ENCODE measurements at regions not wholly inside any gene's neighbourhood (a gene's known extent, or its start where the extent isn't known, plus 50 kb on each side); places are given as distances from the start of the nearest gene placed in this dataset.
"Not testable (repeated sequence)": the region's sequence is repeated elsewhere in the genome, so short reads cannot be mapped to it uniquely, and the experiment has no call there.

DNA sequence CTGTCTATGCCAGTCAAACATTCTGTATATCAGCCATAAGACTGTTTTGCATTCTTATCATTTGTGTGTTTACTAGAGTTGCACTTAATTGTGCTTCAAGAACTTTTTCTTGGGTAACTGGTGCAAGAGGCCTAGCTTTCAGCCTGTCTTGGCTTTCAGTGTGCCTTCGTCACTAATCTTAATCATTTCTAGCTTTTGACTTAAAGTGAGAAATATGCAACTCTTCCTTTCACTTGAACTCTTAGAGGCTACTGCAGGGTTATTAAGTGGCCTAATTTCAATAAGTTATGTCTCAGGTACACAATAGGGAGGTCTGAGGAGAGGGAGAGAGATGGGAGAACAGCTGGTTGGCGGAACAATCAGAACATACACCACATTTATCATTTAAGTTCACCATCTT, 62.1 kb upstream of the FAN1 start:
- POLR2A ChIA-PET; H3K4me1 ChIP-seq (ENCODE audit: control insufficient read depth, insufficient read depth, low read length); RAD21 ChIA-PET (ENCODE audit: unreplicated experiment); BruUV-seq (replicated peaks); H3K79me2 ChIP-seq (ENCODE audit: control insufficient read depth, insufficient read depth, low read length); ATAC-seq; H3K4me3 ChIP-seq; FAIRE-seq; intact Hi-C loops (cut with micrococcal nuclease; ENCODE audit: unreplicated experiment); H2AFZ ChIP-seq (ENCODE audit: control insufficient read depth, low read depth, low read length); CTCF ChIA-PET; DNase-seq (ENCODE audit: low read depth, low spot score); SMC1A ChIA-PET (ENCODE audit: uncharacterized antibody, unreplicated experiment); H3K27ac ChIP-seq (ENCODE audit: control insufficient read depth, insufficient read depth); H3K4me2 ChIP-seq (ENCODE audit: control insufficient read depth, insufficient read depth); H3K9me3 ChIP-seq (replicated peaks; ENCODE audit: control insufficient read depth, insufficient read depth, low read length); in situ Hi-C loops (cut with MboI); H3K9ac ChIP-seq (ENCODE audit: control insufficient read depth, insufficient read depth, low read length); H4K20me1 ChIP-seq (ENCODE audit: control insufficient read depth, insufficient read depth); H3K27me3 ChIP-seq (replicated peaks in 1 of 2; ENCODE audit: control insufficient read depth in 2 of 2, insufficient read depth in 2 of 2, low read length in 1 of 2); H3K36me3 ChIP-seq (ENCODE audit: control insufficient read depth in 2 of 2, insufficient read depth in 2 of 2, low read length in 1 of 2): not testable (repeated sequence)
- 85% methylated on average over 2 of the region's 2 CpGs for WGBS (ENCODE audit: insufficient coverage, insufficient replicate concordance, low lambda C conversion rate, missing lambda C conversion rate)

DNA sequence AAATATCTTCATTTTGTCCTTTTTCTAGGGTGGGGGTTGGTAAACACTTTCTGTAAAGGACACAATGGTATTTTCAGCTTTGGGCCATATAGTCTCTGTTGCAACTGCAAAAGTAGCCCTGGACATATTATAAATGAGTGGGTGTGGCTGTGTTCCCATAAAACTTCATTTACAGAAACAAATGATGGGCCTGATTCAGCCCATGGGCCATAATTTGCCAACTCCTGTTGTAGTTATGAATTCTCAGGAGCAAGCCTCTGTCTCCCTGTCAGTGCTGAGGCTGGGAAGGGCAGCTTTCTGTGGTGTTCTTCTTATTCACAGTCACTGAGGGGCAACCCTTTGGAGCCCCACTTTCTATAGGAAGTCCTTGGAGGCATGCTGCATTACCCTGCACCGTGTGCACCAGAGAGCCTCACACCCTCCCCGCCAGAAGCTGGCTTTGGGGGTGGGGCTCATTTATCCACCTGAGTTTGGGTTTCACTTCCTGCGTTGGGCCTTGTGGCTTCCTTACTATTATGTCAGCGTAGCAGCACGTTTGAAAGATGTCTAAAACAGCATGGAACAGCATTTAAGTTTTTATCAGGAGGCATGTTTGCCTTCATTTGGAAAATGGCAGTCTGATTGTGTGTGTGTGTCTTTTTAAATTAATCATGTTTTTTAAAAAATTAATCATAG, 60.8 kb upstream of the FAN1 start:
- ATAC-seq, result peak; percentile 100
- in situ Hi-C loops (cut with MboI); H3K27me3 ChIP-seq (replicated peaks in 1 of 2; ENCODE audit: control insufficient read depth in 2 of 2, insufficient read depth in 2 of 2, low read length in 1 of 2); H3K9me3 ChIP-seq (replicated peaks; ENCODE audit: control insufficient read depth, insufficient read depth, low read length); H4K20me1 ChIP-seq (ENCODE audit: control insufficient read depth, insufficient read depth); BruUV-seq (replicated peaks); H3K4me2 ChIP-seq (ENCODE audit: control insufficient read depth, insufficient read depth); H3K4me1 ChIP-seq (ENCODE audit: control insufficient read depth, insufficient read depth, low read length); RAD21 ChIA-PET (ENCODE audit: unreplicated experiment); H3K36me3 ChIP-seq (ENCODE audit: control insufficient read depth in 2 of 2, insufficient read depth in 2 of 2, low read length in 1 of 2); H3K9ac ChIP-seq (ENCODE audit: control insufficient read depth, insufficient read depth, low read length); H3K27ac ChIP-seq (ENCODE audit: control insufficient read depth, insufficient read depth); H3K79me2 ChIP-seq (ENCODE audit: control insufficient read depth, insufficient read depth, low read length); H3K4me3 ChIP-seq; CTCF ChIA-PET; intact Hi-C loops (cut with micrococcal nuclease; ENCODE audit: unreplicated experiment); POLR2A ChIA-PET: not testable (repeated sequence)
- SMC1A ChIA-PET (ENCODE audit: uncharacterized antibody, unreplicated experiment), result interaction anchor here (0.7 kb wide), 1 partner anchor 51 kb away, joined by 3 read pairs; no protein-coding TSS in a partner anchor
- 1% methylated on average over 4 of the region's 5 CpGs for WGBS (ENCODE audit: insufficient coverage, insufficient replicate concordance, low lambda C conversion rate, missing lambda C conversion rate)
- DNase-seq (ENCODE audit: low read depth, low spot score), result peak; percentile 32
- H2AFZ ChIP-seq (ENCODE audit: control insufficient read depth, low read depth, low read length), result peak overlapping the region; percentile 42; the same call in 1 of the 2 replicates
- TF ChIP-seq ATF7 (IDR thresholded peaks at IDR 0.05; ENCODE audit: low read depth) (0 out of 2 replicates have a peak, but pooled peaks have one; percentile 18), SPI1 (IDR thresholded peaks at IDR 0.05; ENCODE audit: borderline replicate concordance, insufficient read depth, low read depth, low read length) (peak; percentile 79; the same call in 1 of the 2 replicates), RUNX3 (IDR thresholded peaks at IDR 0.05; ENCODE audit: low read length) (peak; percentile 47), BHLHE40 (IDR thresholded peaks at IDR 0.05; ENCODE audit: borderline replicate concordance in 1 of 2, low read depth in 2 of 2, low read length in 1 of 2) (peak; percentile 40 to 70; a peak in 2 of 4 replicates), EP300 (IDR thresholded peaks at IDR 0.05; ENCODE audit: borderline replicate concordance in 1 of 2, control insufficient read depth in 1 of 2, low read depth in 2 of 2, low read length in 2 of 2) (0 out of 4 replicates have a peak, but pooled peaks of 1 of the 2 experiments have one; percentile 32), IKZF2 (IDR thresholded peaks at IDR 0.05) (peak in 1 of 2 experiments; percentile 31; a peak in 1 of 4 replicates)
- FAIRE-seq, result peak; percentile 41

DNA sequence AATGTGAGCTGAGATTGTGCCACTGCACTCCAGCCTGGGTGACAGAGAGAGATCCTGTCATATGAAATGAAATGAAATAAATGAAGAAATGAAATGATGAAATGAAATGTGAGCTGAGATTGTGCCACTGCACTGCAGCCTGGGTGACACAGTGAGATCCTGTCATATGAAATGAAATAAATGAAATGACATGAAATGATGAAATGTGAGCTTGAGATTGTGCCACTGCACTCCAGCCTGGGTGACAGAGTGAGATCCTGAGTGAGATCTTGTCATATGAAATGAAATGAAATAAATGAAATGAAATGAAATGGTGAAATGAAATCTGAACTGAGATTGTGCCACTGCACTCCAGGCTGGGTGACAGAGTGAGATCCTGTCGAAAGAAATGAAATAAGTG, 58.2 kb upstream of the FAN1 start:
- H2AFZ ChIP-seq (ENCODE audit: control insufficient read depth, low read depth, low read length); ATAC-seq; H3K9me3 ChIP-seq (replicated peaks; ENCODE audit: control insufficient read depth, insufficient read depth, low read length); H3K27ac ChIP-seq (ENCODE audit: control insufficient read depth, insufficient read depth); intact Hi-C loops (cut with micrococcal nuclease; ENCODE audit: unreplicated experiment); H3K36me3 ChIP-seq (ENCODE audit: control insufficient read depth in 2 of 2, insufficient read depth in 2 of 2, low read length in 1 of 2); H3K4me2 ChIP-seq (ENCODE audit: control insufficient read depth, insufficient read depth); FAIRE-seq; H3K4me1 ChIP-seq (ENCODE audit: control insufficient read depth, insufficient read depth, low read length); H3K9ac ChIP-seq (ENCODE audit: control insufficient read depth, insufficient read depth, low read length); H3K79me2 ChIP-seq (ENCODE audit: control insufficient read depth, insufficient read depth, low read length); H3K27me3 ChIP-seq (replicated peaks in 1 of 2; ENCODE audit: control insufficient read depth in 2 of 2, insufficient read depth in 2 of 2, low read length in 1 of 2); RAD21 ChIA-PET (ENCODE audit: unreplicated experiment); H4K20me1 ChIP-seq (ENCODE audit: control insufficient read depth, insufficient read depth); BruUV-seq (replicated peaks); DNase-seq (ENCODE audit: low read depth, low spot score); H3K4me3 ChIP-seq; in situ Hi-C loops (cut with MboI): not testable (repeated sequence)
- ChIA-PET CTCF (interaction anchor here (3.1 to 3.2 kb wide), 2 partner anchors 13 to 284 kb away, joined by 10 to 17 read pairs; no protein-coding TSS in a partner anchor), SMC1A (ENCODE audit: uncharacterized antibody, unreplicated experiment) (interaction anchor here (1.5 kb wide), 1 partner anchor 13 kb away, joined by 6 read pairs; no protein-coding TSS in a partner anchor), POLR2A (interaction anchor here (0.7 kb wide), 2 partner anchors 42 to 58 kb away, joined by 3 read pairs; no protein-coding TSS in a partner anchor)
- WGBS (ENCODE audit: insufficient coverage, insufficient replicate concordance, low lambda C conversion rate, missing lambda C conversion rate), result 47% methylated on average over 1 of the region's 1 CpG
